ENCODE measurements at regions not wholly inside any gene's neighbourhood (a gene's known extent, or its start where the extent isn't known, plus 50 kb on each side); places are given as distances from the start of the nearest gene placed in this dataset.

DNA sequence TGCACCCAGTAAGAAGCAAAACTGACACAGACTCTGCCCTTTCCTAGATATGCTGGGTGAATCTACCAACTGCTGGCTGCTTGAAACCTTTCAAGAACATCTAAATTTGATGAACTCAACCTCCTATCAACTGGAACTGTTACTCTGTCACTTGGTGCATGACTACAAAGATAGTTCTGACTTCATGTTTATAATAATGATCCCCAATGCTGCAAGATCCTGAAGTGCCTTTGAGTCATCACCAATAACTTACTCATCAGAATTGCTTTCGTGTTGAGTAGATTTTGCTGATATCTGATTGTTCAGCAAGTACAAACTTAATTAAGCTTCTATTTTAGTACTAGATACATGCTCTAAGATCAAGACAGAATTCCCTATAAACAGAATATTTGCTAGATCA lies 100.2 kb upstream of the ARMC2 start:
- H4K20me1 ChIP-seq (replicated peaks; ENCODE audit: insufficient read depth): no peaks in the 10 kb centered on the region
- ATAC-seq (no peak), DNase-seq (ENCODE audit: low spot score) (no peak)
- H3K27me3 ChIP-seq (ENCODE audit: insufficient read depth): no peaks in the 10 kb centered on the region
- H3F3A ChIP-seq (replicated peaks; ENCODE audit: low read depth): no peaks in the 10 kb centered on the region
- TF ChIP-seq ZNF114 (CRISPR knock-in tag; IDR thresholded peaks at IDR 0.05) (no peak), CTCF (conservative IDR thresholded peaks at IDR 0.05; ENCODE audit: low read depth in 2 of 2) (no peak), POLR2AphosphoS5 (IDR thresholded peaks at IDR 0.05; ENCODE audit: low read depth) (no peak), JUNB (IDR thresholded peaks at IDR 0.05; ENCODE audit: unreplicated experiment) (no peak), NANOG (IDR thresholded peaks at IDR 0.05; ENCODE audit: borderline replicate concordance) (no peak), EZH2phosphoT487 (IDR thresholded peaks at IDR 0.05; ENCODE audit: unreplicated experiment) (no peak), CREB1 (CRISPR knock-in tag; IDR thresholded peaks at IDR 0.05; ENCODE audit: low read depth) (no peak), ZNF331 (CRISPR knock-in tag; IDR thresholded peaks at IDR 0.05; ENCODE audit: low read depth) (no peak), REST (IDR thresholded peaks at IDR 0.05; ENCODE audit: unreplicated experiment) (no peak), EZH2 (IDR thresholded peaks at IDR 0.05; ENCODE audit: low read depth, unreplicated experiment) (no peak), STAT1 (IDR thresholded peaks at IDR 0.05; ENCODE audit: unreplicated experiment) (no peak), ZNF462 (CRISPR knock-in tag; IDR thresholded peaks at IDR 0.05) (no peak)
- TF ChIP-seq, protein P1, sequence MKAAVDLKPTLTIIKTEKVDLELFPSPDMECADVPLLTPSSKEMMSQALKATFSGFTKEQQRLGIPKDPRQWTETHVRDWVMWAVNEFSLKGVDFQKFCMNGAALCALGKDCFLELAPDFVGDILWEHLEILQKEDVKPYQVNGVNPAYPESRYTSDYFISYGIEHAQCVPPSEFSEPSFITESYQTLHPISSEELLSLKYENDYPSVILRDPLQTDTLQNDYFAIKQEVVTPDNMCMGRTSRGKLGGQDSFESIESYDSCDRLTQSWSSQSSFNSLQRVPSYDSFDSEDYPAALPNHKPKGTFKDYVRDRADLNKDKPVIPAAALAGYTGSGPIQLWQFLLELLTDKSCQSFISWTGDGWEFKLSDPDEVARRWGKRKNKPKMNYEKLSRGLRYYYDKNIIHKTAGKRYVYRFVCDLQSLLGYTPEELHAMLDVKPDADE (IDR thresholded peaks at IDR 0.05): no peak
- no peak overlapping the region for H3K4me3 ChIP-seq
- H3K4me1 ChIP-seq (ENCODE audit: insufficient read depth): peaks cover 6% of the 10 kb centered on the region; the same call in 1 of the 2 replicates
- H3K4me3 Mint-ChIP-seq: no peak overlapping the region
- H3K9me3 Mint-ChIP-seq: no peaks in the 10 kb centered on the region
- H3K36me3 ChIP-seq (ENCODE audit: insufficient read depth): no peaks in the 10 kb centered on the region
- H3K36me3 Mint-ChIP-seq (ENCODE audit: low read depth): no peaks in the 10 kb centered on the region
- H3K27me3 Mint-ChIP-seq (ENCODE audit: insufficient read depth, low read depth, poor library complexity): peaks cover 8% of the 10 kb centered on the region
- no peak overlapping the region for H3K4me2 ChIP-seq
- H3K4me1 Mint-ChIP-seq: peaks cover 22% of the 10 kb centered on the region
- no peak overlapping the region for H3K27ac ChIP-seq (ENCODE audit: low read depth)
- no peaks in the 10 kb centered on the region; the same call in 1 of the 2 replicates for H3K9me2 ChIP-seq (ENCODE audit: insufficient read depth)
- H3K27ac Mint-ChIP-seq: no peak overlapping the region
- H2AFZ ChIP-seq: no peak overlapping the region
- H3K79me2 ChIP-seq (replicated peaks; ENCODE audit: insufficient read depth): no peaks in the 10 kb centered on the region

Data from GM23338 (cell line).